Panc1 (cell line): ENCODE measurements at regions not wholly inside any gene's neighbourhood (a gene's known extent, or its start where the extent isn't known, plus 50 kb on each side); places are given as distances from the start of the nearest gene placed in this dataset.

Source experiments
- POLR2AphosphoS5 ChIP-seq: IDR thresholded peaks from 2 replicates; pipeline ENCODE4 v1.6.1; 2012; ENCODE audit warnings: mild to moderate bottlenecking, low read depth, low read length, moderate library complexity
- SIN3A ChIP-seq: IDR thresholded peaks from 2 replicates; pipeline ENCODE4 v1.6.1; 2012; ENCODE audit warnings: low read depth, mild to moderate bottlenecking, low read length, moderate library complexity, borderline replicate concordance; ENCODE audit not compliant: insufficient read depth
- TCF7L2 ChIP-seq: IDR thresholded peaks from 2 replicates; pipeline ENCODE4 v1.6.1; 2011; ENCODE audit warnings: mild to moderate bottlenecking, low read depth, low read length, inconsistent platforms
- TF ChIP-seq, protein P1 (sequence below): fragments of 450-650 bp; IDR thresholded peaks from 2 replicates; pipeline ENCODE4 v1.5.1; 2017; ENCODE audit warnings: mild to moderate bottlenecking
- TF ChIP-seq, protein P2 (sequence below), 2 experiments: IDR thresholded peaks; 2 replicates each; pipeline ENCODE4 v1.6.1; 2011 to 2012; ENCODE audit warnings: low read depth in 2 of 2, control low read depth in 1 of 2, low read length in 1 of 2, mild to moderate bottlenecking in 1 of 2, moderate library complexity in 1 of 2; ENCODE audit not compliant: insufficient read depth in 1 of 2

DNA sequence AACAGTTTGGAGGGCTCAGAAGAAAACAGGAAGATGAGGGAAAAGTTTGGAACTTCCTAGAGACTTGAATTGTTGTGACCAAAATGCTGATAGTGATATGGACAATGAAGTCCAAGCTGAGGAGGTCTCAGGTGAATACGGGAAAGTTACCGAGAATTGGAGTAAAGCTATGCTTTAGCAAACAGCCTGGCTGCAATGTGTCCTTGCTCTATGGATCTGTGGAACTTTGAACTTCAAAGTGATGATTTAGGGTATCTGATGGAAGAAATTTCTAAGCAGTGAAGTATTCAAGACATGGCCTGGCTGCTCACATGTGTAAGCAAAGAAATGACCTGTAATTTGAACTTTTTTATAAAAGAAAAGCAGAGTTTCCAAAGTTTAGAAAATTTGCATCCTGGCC lies 240.2 kb upstream of the KLF14 start:
- TF ChIP-seq SIN3A (no peak), POLR2AphosphoS5 (no peak), TCF7L2 (no peak)
- TF ChIP-seq, protein P1, sequence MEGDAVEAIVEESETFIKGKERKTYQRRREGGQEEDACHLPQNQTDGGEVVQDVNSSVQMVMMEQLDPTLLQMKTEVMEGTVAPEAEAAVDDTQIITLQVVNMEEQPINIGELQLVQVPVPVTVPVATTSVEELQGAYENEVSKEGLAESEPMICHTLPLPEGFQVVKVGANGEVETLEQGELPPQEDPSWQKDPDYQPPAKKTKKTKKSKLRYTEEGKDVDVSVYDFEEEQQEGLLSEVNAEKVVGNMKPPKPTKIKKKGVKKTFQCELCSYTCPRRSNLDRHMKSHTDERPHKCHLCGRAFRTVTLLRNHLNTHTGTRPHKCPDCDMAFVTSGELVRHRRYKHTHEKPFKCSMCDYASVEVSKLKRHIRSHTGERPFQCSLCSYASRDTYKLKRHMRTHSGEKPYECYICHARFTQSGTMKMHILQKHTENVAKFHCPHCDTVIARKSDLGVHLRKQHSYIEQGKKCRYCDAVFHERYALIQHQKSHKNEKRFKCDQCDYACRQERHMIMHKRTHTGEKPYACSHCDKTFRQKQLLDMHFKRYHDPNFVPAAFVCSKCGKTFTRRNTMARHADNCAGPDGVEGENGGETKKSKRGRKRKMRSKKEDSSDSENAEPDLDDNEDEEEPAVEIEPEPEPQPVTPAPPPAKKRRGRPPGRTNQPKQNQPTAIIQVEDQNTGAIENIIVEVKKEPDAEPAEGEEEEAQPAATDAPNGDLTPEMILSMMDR = no peak
- TF ChIP-seq, protein P2, sequence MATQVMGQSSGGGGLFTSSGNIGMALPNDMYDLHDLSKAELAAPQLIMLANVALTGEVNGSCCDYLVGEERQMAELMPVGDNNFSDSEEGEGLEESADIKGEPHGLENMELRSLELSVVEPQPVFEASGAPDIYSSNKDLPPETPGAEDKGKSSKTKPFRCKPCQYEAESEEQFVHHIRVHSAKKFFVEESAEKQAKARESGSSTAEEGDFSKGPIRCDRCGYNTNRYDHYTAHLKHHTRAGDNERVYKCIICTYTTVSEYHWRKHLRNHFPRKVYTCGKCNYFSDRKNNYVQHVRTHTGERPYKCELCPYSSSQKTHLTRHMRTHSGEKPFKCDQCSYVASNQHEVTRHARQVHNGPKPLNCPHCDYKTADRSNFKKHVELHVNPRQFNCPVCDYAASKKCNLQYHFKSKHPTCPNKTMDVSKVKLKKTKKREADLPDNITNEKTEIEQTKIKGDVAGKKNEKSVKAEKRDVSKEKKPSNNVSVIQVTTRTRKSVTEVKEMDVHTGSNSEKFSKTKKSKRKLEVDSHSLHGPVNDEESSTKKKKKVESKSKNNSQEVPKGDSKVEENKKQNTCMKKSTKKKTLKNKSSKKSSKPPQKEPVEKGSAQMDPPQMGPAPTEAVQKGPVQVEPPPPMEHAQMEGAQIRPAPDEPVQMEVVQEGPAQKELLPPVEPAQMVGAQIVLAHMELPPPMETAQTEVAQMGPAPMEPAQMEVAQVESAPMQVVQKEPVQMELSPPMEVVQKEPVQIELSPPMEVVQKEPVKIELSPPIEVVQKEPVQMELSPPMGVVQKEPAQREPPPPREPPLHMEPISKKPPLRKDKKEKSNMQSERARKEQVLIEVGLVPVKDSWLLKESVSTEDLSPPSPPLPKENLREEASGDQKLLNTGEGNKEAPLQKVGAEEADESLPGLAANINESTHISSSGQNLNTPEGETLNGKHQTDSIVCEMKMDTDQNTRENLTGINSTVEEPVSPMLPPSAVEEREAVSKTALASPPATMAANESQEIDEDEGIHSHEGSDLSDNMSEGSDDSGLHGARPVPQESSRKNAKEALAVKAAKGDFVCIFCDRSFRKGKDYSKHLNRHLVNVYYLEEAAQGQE (IDR thresholded peaks at IDR 0.05; ENCODE audit: insufficient read depth in 1 of 2, low read depth in 2 of 2, low read length in 1 of 2) = no peak
